Stimulated activated naive CD8-positive, alpha-beta T cell treated with anti-CD3 and anti-CD28 coated beads, Interleukin-15, Interleukin-2, amounts not matched to agents 100 U/mL and 50 U/mL, for 24 hours (primary cell): ENCODE measurements at regions not wholly inside any gene's neighbourhood (a gene's known extent, or its start where the extent isn't known, plus 50 kb on each side); places are given as distances from the start of the nearest gene placed in this dataset.
A peak's percentile ranks its signal among the peaks of the same experiment; 100 is the strongest.

Experiments
- ATAC-seq: fragments of 150-1000 bp; cut with Tn5 transposase; one replicate; pipeline ENCODE4 v1.10.0; 2021
- DNase-seq: peaks from one replicate; pipeline ENCODE4 v3.0.0; 2021

- DNase-seq (no peak), ATAC-seq (no peak)
Observed at GRCh38 chrX:39599339-39599738, 498.4 kb downstream of the BCOR start.

DNA sequence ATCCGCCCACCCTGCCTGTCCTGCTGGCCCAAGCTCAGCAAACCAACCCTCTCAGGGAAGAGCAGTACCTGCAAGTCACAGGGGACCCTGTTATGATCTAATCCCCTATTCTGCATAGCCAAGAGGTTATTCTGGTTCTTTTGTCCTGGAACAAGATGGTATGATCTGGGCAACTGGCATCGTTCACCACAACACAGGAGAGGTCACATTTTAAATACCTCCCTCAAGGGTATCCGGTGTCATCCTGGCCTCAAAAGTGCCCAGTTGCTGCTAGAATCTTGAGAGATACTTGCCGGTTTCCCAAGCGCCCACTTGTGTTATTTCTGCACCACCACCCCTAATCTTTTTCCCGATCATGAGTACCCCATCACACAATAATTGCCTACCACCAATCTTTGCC, 497.5 kb downstream of the BCOR start:
- no peak for DNase-seq
- no peak for ATAC-seq

GRCh38 chrX:39601231-39602177, 496.3 kb downstream of the BCOR start:
- DNase-seq = no peak
- no peak for ATAC-seq

DNA sequence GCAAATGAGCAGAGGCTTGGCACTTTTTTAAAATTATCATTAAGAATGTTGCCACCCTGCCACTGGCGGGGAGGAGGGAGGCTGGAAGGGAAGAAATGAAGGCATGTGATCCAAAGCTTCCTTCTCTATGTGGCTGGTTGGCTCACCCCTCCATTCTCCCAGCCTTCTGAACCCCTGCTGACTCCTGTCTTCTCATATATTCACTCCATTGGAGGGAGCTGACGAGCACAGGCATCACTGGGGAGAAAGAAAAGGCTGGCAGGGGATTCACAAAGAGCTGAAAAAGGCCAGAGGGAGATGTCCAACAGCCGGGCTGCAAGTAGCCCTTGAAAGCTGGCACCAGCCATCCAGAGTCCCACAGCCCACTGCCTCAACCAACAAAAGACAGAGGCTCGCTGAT, 495.6 kb downstream of the BCOR start:
- no peak for ATAC-seq
- DNase-seq = no peak

DNA sequence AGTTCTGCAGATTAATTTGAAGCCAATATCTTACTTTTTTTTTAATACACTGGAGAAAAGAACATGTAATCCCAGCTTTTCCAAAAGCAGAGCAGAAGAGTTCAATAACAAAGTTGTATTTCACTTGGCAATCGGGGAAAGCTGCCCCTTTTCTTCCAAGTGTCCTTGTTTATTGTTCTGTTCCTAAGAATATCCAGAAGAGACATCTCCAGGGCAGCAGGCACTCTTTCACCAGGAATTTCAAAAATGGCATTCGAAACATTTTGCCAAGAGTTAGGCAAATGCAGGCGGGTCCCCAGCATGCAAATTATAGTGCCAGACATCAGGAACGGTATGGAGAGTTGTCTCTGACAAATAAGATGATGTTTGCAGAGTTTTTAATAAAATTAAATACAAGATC, 494.5 kb downstream of the BCOR start:
- ATAC-seq (no peak), DNase-seq (no peak)

DNA sequence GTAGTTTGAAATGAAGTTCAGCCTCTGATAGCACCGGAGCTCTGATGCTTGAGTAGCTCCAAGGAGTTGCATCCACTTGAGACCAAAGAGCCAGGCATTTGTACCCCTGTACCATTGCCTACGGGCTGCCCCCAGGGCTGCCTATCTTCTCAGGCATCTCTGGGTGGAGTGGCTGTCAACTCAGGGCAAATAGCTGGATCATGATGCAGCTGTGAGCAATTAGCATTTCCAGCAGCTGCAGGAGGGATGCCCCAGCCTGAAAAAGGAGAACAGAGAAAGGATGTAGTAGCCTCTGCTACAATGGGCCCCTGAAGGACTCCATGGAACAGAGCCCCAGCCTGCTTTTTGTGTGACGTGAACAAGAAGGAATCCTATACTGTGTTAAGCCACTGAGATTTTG, 492.6 kb downstream of the BCOR start:
- ATAC-seq (no peak), DNase-seq (no peak)

- ATAC-seq (no peak), DNase-seq (no peak)
Observed at GRCh38 chrX:39605866-39606265, 491.9 kb downstream of the BCOR start.

DNA sequence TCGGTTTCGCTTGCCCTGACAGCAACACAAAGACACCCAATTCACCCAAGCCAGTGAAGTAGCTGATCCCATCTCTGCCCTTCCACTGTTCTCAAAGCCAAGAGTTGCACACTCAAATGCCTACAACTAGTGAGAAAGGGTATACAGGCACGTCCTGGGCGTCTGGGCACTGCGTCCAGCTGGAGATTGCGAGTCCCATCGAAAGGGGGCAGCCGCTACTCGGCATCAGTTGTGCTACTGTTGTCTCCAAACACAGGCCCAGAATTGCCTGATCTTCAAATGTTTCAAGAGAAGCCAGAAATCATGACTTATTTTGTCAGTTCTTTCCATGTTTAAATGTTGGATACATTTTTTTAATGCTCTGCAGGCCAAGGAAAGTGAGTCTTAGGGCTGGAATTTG, 487.8 kb downstream of the BCOR start:
- DNase-seq (no peak), ATAC-seq (no peak)

GRCh38 chrX:39611468-39611867, 486.3 kb downstream of the BCOR start:
- DNase-seq (no peak), ATAC-seq (no peak)

- DNase-seq (no peak), ATAC-seq (peak; percentile 14)
Observed at GRCh38 chrX:39613482-39613995, 484.2 kb downstream of the BCOR start.

- DNase-seq = peak; percentile 74
- ATAC-seq = peak; percentile 83
Observed at GRCh38 chrX:39613997-39614679, 483.6 kb downstream of the BCOR start.

GRCh38 chrX:39614680-39614998, 483.1 kb downstream of the BCOR start:
- ATAC-seq = no peak

DNA sequence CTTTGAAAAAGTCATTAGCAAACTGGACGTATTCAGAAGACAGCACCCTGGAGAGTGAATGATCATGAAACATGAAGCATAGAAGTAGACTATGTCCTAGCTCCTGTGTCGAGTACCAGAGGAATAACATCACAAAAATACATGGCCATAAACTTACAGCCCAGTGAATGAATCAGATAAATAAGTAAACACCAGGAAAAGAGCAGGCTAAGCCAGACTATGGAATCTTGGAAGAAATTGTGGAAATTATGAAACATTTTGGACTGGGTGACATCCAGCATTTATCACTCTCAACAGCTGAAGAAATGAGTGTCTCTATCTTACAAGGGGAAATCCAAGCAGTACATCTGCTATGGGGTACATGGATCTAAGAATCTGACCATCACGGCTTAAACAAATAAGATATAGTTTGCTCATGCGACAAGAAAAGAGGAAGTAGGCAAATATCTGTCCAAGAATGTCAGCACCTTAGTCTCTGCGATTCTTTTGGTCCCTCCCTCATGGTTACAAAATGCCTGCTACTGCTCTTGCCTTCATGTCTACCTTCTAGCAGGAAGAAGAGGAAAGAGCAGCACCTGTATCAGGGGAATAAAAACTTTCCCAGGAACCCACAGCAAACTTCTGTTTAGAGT, 481.5 kb downstream of the BCOR start:
- DNase-seq (no peak), ATAC-seq (no peak)

More at GRCh38 chrX:39614680-39614998, 483.1 kb downstream of the BCOR start:
- DNase-seq = no peak

- no peak for DNase-seq
- ATAC-seq = no peak
Observed at GRCh38 chrX:39616731-39617130, 481.0 kb downstream of the BCOR start.

GRCh38 chrX:39618178-39618577, 479.6 kb downstream of the BCOR start:
- DNase-seq (no peak), ATAC-seq (no peak)

- ATAC-seq = no peak
Observed at GRCh38 chrX:39619182-39620009, 478.4 kb downstream of the BCOR start.

GRCh38 chrX:39624166-39624565, 473.6 kb downstream of the BCOR start:
- ATAC-seq = no peak
- no peak for DNase-seq

More at GRCh38 chrX:39619182-39620009, 478.4 kb downstream of the BCOR start:
- no peak for DNase-seq

- no peak for ATAC-seq
- DNase-seq = no peak
Observed at GRCh38 chrX:39625810-39626209, 471.9 kb downstream of the BCOR start.

GRCh38 chrX:39626749-39627148, 471.0 kb downstream of the BCOR start:
- ATAC-seq (peak; percentile 28), DNase-seq (no peak)

DNA sequence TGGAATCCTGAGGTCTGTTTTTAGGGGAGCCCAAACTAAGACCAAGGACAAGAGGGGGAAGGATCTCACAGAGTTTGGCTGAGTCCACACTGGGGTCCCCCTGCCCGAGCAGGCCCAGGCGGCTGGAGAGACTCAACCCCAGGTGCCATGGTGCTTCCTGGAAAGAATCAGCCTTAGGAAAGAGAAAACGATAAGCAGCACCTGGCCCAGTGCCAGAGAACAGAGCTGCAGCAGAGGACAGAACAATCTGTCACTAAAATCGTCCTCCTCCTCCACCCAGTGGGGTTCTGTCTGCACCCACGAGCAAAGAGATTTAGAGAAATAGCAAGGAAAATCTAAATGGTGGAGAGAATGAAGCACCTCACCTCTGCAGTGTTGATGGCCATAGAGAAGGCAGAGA, 470.5 kb downstream of the BCOR start:
- DNase-seq (no peak), ATAC-seq (no peak)

DNA sequence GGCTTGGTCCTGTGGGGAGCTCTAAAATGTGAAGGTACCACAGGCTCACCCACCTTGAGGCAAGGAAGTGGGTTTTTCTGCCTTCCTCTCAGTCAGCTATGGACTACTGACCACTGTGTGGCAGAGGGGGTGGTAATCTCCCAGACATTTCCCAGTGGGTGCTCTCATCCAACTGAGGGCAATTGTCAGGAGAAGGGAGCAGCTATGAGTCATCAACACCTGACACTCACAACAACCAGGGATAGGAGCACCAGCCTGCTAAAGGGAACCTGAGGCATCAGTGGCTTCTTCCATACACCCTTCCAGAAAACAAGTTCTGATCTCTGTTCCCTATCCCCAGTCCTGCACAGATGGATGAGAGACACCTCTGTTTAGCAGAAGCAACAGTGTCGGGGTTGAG, 468.8 kb downstream of the BCOR start:
- no peak for DNase-seq
- no peak for ATAC-seq

GRCh38 chrX:39630344-39630743, 467.4 kb downstream of the BCOR start:
- ATAC-seq = peak; percentile 32
- DNase-seq = no peak
